ENCODE measurements at regions not wholly inside any gene's neighbourhood (a gene's known extent, or its start where the extent isn't known, plus 50 kb on each side); places are given as distances from the start of the nearest gene placed in this dataset.

DNA sequence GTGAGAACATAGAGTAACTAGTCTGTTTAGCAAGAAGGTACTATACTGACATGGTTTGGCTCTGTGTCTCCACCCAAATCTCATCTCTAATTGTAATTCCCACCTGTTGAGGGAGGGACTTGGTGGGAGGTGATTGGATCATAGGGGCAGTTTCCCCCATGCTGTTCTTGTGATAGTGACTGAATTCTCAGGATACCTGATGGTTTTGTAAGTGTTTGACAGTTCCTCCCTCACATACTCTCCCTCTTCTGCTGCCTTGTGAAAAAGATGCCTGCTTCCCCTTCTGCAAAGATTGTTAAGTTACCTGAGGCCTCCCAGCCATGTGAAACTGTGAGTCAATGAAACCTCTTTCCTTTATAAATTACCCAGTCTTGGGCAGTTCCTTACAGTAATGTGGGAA is 240.4 kb upstream of the ST8SIA4 start:
- Mint-ChIP-seq H3K9me3 (peaks cover 8% of the 10 kb centered on the region), H3K4me3 (no peak overlapping the region), H3K27me3 (ENCODE audit: low read depth, poor library complexity) (no peaks in the 10 kb centered on the region), H3K36me3 (ENCODE audit: low read depth) (no peaks in the 10 kb centered on the region), H3K4me1 (no peaks in the 10 kb centered on the region), H3K27ac (no peak overlapping the region)
- no peak for DNase-seq
- TF ChIP-seq, protein P1, sequence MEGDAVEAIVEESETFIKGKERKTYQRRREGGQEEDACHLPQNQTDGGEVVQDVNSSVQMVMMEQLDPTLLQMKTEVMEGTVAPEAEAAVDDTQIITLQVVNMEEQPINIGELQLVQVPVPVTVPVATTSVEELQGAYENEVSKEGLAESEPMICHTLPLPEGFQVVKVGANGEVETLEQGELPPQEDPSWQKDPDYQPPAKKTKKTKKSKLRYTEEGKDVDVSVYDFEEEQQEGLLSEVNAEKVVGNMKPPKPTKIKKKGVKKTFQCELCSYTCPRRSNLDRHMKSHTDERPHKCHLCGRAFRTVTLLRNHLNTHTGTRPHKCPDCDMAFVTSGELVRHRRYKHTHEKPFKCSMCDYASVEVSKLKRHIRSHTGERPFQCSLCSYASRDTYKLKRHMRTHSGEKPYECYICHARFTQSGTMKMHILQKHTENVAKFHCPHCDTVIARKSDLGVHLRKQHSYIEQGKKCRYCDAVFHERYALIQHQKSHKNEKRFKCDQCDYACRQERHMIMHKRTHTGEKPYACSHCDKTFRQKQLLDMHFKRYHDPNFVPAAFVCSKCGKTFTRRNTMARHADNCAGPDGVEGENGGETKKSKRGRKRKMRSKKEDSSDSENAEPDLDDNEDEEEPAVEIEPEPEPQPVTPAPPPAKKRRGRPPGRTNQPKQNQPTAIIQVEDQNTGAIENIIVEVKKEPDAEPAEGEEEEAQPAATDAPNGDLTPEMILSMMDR (IDR thresholded peaks at IDR 0.05): no peak

DNA sequence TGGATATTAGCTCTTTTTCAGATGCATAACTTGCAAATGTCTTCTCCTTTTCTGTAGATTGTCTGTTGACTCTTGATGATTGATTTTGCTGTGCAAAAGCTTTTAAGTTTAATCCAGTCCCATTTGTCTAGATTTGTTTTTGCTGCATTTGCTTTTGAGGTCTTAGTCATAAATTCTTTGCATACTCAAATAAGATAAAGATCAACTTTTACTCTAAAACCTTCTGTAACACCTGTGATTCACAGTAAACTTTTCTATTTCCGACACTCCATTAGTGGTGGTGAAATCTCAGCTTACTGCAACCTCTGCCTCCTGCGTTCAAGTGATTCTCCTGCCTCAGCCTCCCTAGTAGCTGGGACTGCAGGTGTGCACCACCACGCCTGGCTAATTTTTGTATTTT is 239.0 kb upstream of the ST8SIA4 start:
- Mint-ChIP-seq H3K4me1 (no peaks in the 10 kb centered on the region), H3K27ac (no peak overlapping the region), H3K4me3 (no peak overlapping the region), H3K9me3 (peaks cover 8% of the 10 kb centered on the region), H3K27me3 (ENCODE audit: low read depth, poor library complexity) (no peaks in the 10 kb centered on the region), H3K36me3 (ENCODE audit: low read depth) (no peaks in the 10 kb centered on the region)
- DNase-seq: no peak
- TF ChIP-seq, protein P1 (IDR thresholded peaks at IDR 0.05): no peak

DNA sequence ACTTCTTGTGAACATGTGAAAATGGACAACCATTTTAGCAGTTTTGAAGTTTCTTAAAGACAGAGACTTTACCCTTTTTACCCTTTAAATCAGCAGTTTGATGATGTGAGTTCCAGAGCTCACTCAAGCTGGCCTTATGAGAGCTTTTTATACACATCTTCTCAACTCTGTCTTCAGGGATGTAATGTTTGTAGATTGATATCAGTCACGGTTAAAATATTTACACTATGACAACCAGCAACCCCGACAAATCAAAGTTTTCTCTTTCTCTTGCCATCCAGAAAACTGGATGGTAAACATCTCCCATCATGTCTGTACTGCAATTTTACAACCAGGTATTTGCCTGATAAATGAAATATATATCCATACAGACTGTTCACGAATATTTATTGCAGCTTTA is 233.4 kb upstream of the ST8SIA4 start:
- no peaks in the 10 kb centered on the region for H3K27me3 Mint-ChIP-seq (ENCODE audit: low read depth, poor library complexity)
- DNase-seq: no peak
- H3K9me3 Mint-ChIP-seq: peaks cover 6% of the 10 kb centered on the region
- H3K4me1 Mint-ChIP-seq: no peaks in the 10 kb centered on the region
- H3K36me3 Mint-ChIP-seq (ENCODE audit: low read depth): no peaks in the 10 kb centered on the region
- TF ChIP-seq, protein P1 (IDR thresholded peaks at IDR 0.05): no peak
- no peak overlapping the region for H3K4me3 Mint-ChIP-seq
- no peak overlapping the region for H3K27ac Mint-ChIP-seq

DNA sequence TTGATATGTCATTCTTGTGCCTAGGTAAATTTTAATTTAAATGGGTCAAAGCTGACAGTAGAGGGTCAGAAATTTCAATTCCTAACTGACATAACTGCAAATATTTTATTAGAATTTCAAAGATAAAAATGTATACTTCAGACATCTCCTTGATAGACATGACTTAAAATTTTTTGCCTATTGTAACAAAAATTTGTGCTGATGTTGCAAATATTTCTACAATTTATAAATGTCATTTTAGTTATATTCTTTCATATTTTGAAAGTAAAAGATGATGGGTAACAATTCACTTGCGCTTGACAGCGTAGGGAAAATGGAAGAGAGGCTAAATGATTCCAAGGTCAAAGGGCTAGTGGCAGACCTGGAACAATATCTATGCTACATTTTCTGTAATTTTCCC is 220.3 kb upstream of the ST8SIA4 start:
- TF ChIP-seq, protein P1 (IDR thresholded peaks at IDR 0.05): no peak
- Mint-ChIP-seq H3K36me3 (ENCODE audit: low read depth) (no peaks in the 10 kb centered on the region), H3K4me3 (no peak overlapping the region), H3K27me3 (ENCODE audit: low read depth, poor library complexity) (no peaks in the 10 kb centered on the region), H3K27ac (no peak overlapping the region), H3K9me3 (no peaks in the 10 kb centered on the region), H3K4me1 (no peaks in the 10 kb centered on the region)
- no peak for DNase-seq

DNA sequence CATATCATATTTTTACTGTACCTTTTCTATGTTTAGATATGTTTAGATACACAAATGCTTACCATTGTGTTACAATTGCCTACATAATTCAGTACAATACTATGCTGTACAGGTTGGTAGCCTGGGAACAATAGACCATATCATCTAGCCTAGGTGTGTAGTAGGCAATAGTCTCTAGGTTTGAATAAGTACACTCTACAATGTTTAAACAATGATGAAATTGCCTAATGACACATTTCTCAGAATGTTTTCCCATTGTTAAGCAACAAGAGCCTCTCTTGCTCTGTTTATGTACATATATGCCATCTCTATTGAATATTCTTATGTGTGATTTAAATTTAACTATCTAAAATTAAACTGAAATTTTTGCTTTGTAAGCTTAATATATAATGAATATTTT is 209.6 kb upstream of the ST8SIA4 start:
- DNase-seq: no peak
- H3K4me3 Mint-ChIP-seq: no peak overlapping the region
- no peaks in the 10 kb centered on the region for H3K27me3 Mint-ChIP-seq (ENCODE audit: low read depth, poor library complexity)
- H3K36me3 Mint-ChIP-seq (ENCODE audit: low read depth): no peaks in the 10 kb centered on the region
- no peak overlapping the region for H3K27ac Mint-ChIP-seq
- TF ChIP-seq, protein P1 (IDR thresholded peaks at IDR 0.05): no peak
- no peaks in the 10 kb centered on the region for H3K4me1 Mint-ChIP-seq
- H3K9me3 Mint-ChIP-seq: no peaks in the 10 kb centered on the region

DNA sequence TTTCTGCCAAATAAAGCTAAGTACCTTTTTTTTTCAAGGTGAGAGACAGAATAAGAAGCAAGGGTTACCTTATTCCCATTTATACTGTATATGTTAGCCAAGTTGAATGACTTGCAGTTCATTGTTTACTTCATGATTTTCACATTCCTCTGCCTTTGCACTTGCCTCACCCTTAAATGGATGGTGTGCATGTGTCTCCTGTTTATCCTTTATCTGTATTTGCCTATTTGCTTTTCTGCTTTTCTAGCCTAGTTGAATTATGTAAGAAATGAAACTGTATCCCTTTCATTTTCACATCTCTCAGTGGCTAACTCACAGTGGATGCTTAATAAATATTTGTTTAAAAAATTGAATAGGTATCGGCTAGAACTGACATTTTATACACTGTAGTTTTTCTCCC is 200.8 kb upstream of the ST8SIA4 start:
- TF ChIP-seq, protein P1 (IDR thresholded peaks at IDR 0.05): no peak
- peaks cover 8% of the 10 kb centered on the region for H3K4me1 Mint-ChIP-seq
- DNase-seq: no peak
- H3K27me3 Mint-ChIP-seq (ENCODE audit: low read depth, poor library complexity): no peaks in the 10 kb centered on the region
- no peak overlapping the region for H3K4me3 Mint-ChIP-seq
- H3K27ac Mint-ChIP-seq: no peak overlapping the region
- H3K9me3 Mint-ChIP-seq: no peaks in the 10 kb centered on the region
- H3K36me3 Mint-ChIP-seq (ENCODE audit: low read depth): no peaks in the 10 kb centered on the region

Data from nephron progenitor cell (in vitro differentiated cells).